ENCODE measurements at regions not wholly inside any gene's neighbourhood (a gene's known extent, or its start where the extent isn't known, plus 50 kb on each side); places are given as distances from the start of the nearest gene placed in this dataset.

GRCh38 chr12:127899971-127900370 lies 367.0 kb upstream of the TMEM132C start:
- no peak for TF ChIP-seq POLR2A (IDR thresholded peaks at IDR 0.05; ENCODE audit: low read depth)
- no peak for TF ChIP-seq CTCF (IDR thresholded peaks at IDR 0.05)
- no peak for TF ChIP-seq POLR2AphosphoS5 (IDR thresholded peaks at IDR 0.05)
- TF ChIP-seq EP300 (IDR thresholded peaks at IDR 0.05) = no peak
